GM23248 (cell line): ENCODE measurements at regions not wholly inside any gene's neighbourhood (a gene's known extent, or its start where the extent isn't known, plus 50 kb on each side); places are given as distances from the start of the nearest gene placed in this dataset.

Experiments used
- DNase-seq: peaks from one replicate; pipeline ENCODE4 v3.0.0-alpha.2; 2015
- H2AFZ ChIP-seq: fragments of 200-600 bp; sonication (generic); 2 replicates; pipeline ENCODE4 v1.6.1; 2016; ENCODE audit warnings: antibody characterized with exemption
- H3F3A ChIP-seq: fragments of 200-600 bp; sonication (generic); 2 replicates; pipeline ENCODE4 v1.6.1; 2016; ENCODE audit warnings: mild to moderate bottlenecking, antibody characterized with exemption, mixed run types; ENCODE audit not compliant: insufficient read depth
- H3K27ac ChIP-seq: fragments of 200-600 bp; sonication (generic); 2 replicates; pipeline ENCODE4 v1.5.1; 2016; ENCODE audit warnings: mild to moderate bottlenecking
- H3K27me3 ChIP-seq: fragments of 200-600 bp; sonication (generic); replicated peaks from 2 replicates; pipeline ENCODE4 v1.6.1; 2016; ENCODE audit warnings: mild to moderate bottlenecking; ENCODE audit not compliant: insufficient read depth
- H3K36me3 ChIP-seq: fragments of 200-600 bp; sonication (generic); 2 replicates; pipeline ENCODE4 v1.6.1; 2016; ENCODE audit warnings: low read depth, mild to moderate bottlenecking
- H3K4me1 ChIP-seq: fragments of 200-600 bp; sonication (generic); 2 replicates; pipeline ENCODE4 v1.6.1; 2016; ENCODE audit warnings: mild to moderate bottlenecking; ENCODE audit not compliant: insufficient read depth
- H3K4me2 ChIP-seq: fragments of 200-600 bp; sonication (generic); one replicate; pipeline ENCODE4 v1.6.1; 2016; ENCODE audit warnings: mild to moderate bottlenecking; ENCODE audit not compliant: unreplicated experiment
- H3K4me3 ChIP-seq: fragments of 200-600 bp; sonication (generic); 2 replicates; pipeline ENCODE4 v1.5.1; 2016; ENCODE audit warnings: mild to moderate bottlenecking
- H3K79me2 ChIP-seq: fragments of 200-600 bp; sonication (generic); 2 replicates; pipeline ENCODE4 v1.6.1; 2016; ENCODE audit warnings: mild to moderate bottlenecking; ENCODE audit not compliant: insufficient read depth
- H3K9ac ChIP-seq: fragments of 200-600 bp; sonication (generic); 2 replicates; pipeline ENCODE4 v1.6.1; 2016; ENCODE audit warnings: mild to moderate bottlenecking
- H3K9me2 ChIP-seq: fragments of 200-600 bp; sonication (generic); 2 replicates; pipeline ENCODE4 v1.6.1; 2016; ENCODE audit warnings: mixed run types, mild to moderate bottlenecking, moderate library complexity; ENCODE audit not compliant: insufficient read depth
- H3K9me3 ChIP-seq: fragments of 200-600 bp; sonication (generic); one replicate; pipeline ENCODE4 v1.6.1; 2017; ENCODE audit warnings: low read depth
- H4K20me1 ChIP-seq: fragments of 200-600 bp; sonication (generic); 2 replicates; pipeline ENCODE4 v1.6.0; 2016; ENCODE audit not compliant: insufficient read depth
- EZH2 ChIP-seq: fragments of 200-600 bp; sonication (generic); IDR thresholded peaks from 2 replicates; pipeline ENCODE4 v1.6.1; 2018; ENCODE audit warnings: antibody characterized with exemption, mild to moderate bottlenecking; ENCODE audit not compliant: insufficient read depth, poor library complexity, severe bottlenecking
- EZH2phosphoT487 ChIP-seq: fragments of 200-600 bp; sonication (generic); IDR thresholded peaks from 2 replicates; pipeline ENCODE4 v1.6.1; 2018; ENCODE audit warnings: antibody characterized with exemption, moderate library complexity, mild to moderate bottlenecking, low read depth; ENCODE audit not compliant: insufficient read depth
- WGBS, 2 experiments: methylation state at CpG; one replicate each; pipeline ENCODE4 v1.1.6; 2015 to 2017; ENCODE audit warnings: low lambda C conversion rate in 2 of 2, low coverage in 1 of 2; ENCODE audit errors: missing lambda C conversion rate in 2 of 2; 5-methylcytosine and 5-hydroxymethylcytosine counted together
- in situ Hi-C: fragments of 300-500 bp; cut with MboI; formaldehyde crosslinking; loops from 2 replicates; pipeline ENCODE4 v1.15.0; 2020

DNA sequence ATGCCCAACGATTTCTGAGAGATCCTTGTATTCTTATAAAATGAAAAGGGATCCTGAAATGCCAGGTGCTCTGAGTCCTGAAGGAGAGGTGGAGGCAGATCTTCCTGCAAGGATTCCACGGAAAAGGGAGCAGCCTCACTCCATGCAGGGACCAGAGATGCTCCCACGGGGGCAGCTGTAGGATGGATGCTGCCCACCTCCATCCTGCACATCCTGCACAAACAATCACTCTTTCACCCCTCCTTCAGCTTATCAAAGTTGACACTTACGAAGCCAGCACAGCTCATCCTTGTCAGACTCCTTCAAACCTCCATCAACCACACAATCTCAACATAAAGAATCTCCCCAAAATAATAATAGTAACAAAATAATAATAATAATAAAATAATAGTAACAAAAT, 119.1 kb downstream of the GGTLC2 start:
- no peaks in the 10 kb centered on the region for H3K36me3 ChIP-seq
- H2AFZ ChIP-seq, result no peak overlapping the region
- no peaks in the 10 kb centered on the region for H3F3A ChIP-seq
- no peaks in the 10 kb centered on the region for H3K79me2 ChIP-seq
- no peak overlapping the region for H3K27ac ChIP-seq
- H3K4me3 ChIP-seq, result no peak overlapping the region
- H3K27me3 ChIP-seq, result peaks cover 15% of the 10 kb centered on the region; the same call in 1 of the 2 replicates
- no peak for TF ChIP-seq EZH2phosphoT487
- TF ChIP-seq EZH2, result no peak
- 21 to 24% methylated on average over 4 of the region's 4 CpGs for WGBS, 2 experiments
- H3K4me1 ChIP-seq, result no peaks in the 10 kb centered on the region
- no peak overlapping the region for H3K9ac ChIP-seq
- no peaks in the 10 kb centered on the region for H3K9me2 ChIP-seq
- H4K20me1 ChIP-seq, result no peaks in the 10 kb centered on the region
- in situ Hi-C loops, result no loop called here
- H3K9me3 ChIP-seq, result no peaks in the 10 kb centered on the region
- H3K4me2 ChIP-seq, result no peak overlapping the region
- DNase-seq, result no peak

DNA sequence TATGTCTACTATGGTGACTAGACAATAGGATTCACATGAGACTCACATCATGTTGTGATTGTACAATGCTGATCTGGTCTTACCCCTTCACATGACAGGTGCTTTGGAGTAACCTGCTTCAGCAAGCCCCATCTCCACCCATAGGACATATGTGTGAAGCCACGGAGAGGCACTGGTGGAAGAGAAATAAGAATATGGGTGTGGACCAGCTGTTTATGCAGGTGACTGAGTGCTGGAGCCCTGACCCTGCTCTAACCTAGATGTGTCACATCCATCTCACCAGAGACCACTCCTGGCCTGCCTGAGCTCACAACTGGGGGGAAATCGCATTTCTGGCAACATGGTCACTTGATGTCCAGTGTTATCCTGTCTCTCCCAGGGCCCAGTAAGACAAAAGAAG, 119.7 kb downstream of the GGTLC2 start:
- H2AFZ ChIP-seq, result no peak overlapping the region
- no peaks in the 10 kb centered on the region for H3F3A ChIP-seq
- WGBS, 2 experiments, result 6 to 16% methylated on average over 1 to 2 of the region's 2 CpGs
- H3K9me3 ChIP-seq, result no peaks in the 10 kb centered on the region
- H3K27ac ChIP-seq, result no peak overlapping the region
- no peak for DNase-seq
- no peaks in the 10 kb centered on the region for H3K9me2 ChIP-seq
- no peak for TF ChIP-seq EZH2phosphoT487
- TF ChIP-seq EZH2, result no peak
- no peaks in the 10 kb centered on the region for H3K79me2 ChIP-seq
- in situ Hi-C loops, result no loop called here
- no peak overlapping the region for H3K9ac ChIP-seq
- peaks cover 17% of the 10 kb centered on the region for H3K27me3 ChIP-seq
- H3K4me3 ChIP-seq, result no peak overlapping the region
- H3K4me1 ChIP-seq, result no peaks in the 10 kb centered on the region
- no peak overlapping the region for H3K4me2 ChIP-seq
- no peaks in the 10 kb centered on the region for H3K36me3 ChIP-seq
- no peaks in the 10 kb centered on the region for H4K20me1 ChIP-seq

DNA sequence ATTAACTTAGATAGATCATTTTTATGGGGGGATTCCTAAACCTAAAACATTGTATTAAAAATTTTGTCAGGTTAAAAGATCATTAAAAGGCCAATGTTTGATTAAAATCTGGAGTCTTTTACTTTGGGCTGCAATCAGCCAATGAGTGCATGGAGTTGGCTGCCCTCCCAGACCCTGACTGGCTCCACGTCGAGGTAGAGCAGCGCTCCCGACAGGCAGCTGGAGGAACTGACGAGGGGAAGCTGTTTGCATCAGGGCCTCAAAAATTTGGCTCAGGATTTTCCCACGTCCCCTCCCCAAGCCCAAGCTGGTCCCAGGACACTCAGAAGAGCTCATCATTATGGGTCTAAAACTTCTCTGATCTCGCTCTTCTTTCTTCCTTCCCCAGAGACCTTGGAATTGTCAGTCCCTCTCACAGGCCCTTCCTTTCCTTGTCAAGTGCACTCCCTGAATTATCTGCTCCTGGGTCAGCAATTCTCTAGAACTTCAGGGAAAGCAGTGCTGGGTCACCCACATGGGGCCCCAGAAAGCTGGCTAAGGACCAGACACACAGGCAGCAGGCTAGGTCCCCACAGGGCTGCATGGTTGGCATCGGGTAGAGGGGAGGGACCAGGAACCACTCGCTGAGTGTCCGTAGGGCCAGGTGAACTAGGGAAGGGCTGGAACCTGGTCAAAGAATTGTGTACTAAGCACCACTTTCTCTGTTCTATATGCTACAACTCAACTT, 119.6 kb upstream of the IGLL5 start:
- no peaks in the 10 kb centered on the region for H3K9me2 ChIP-seq
- H3K4me1 ChIP-seq, result no peaks in the 10 kb centered on the region
- in situ Hi-C loops, result no loop called here
- H3F3A ChIP-seq, result no peaks in the 10 kb centered on the region
- no peak for TF ChIP-seq EZH2phosphoT487
- TF ChIP-seq EZH2, result no peak
- no peak overlapping the region for H3K4me3 ChIP-seq
- H3K27me3 ChIP-seq, result peaks cover 17% of the 10 kb centered on the region
- H2AFZ ChIP-seq, result no peak overlapping the region
- H3K36me3 ChIP-seq, result no peaks in the 10 kb centered on the region
- H3K79me2 ChIP-seq, result no peaks in the 10 kb centered on the region
- no peaks in the 10 kb centered on the region for H4K20me1 ChIP-seq
- 30 to 31% methylated on average over 10 of the region's 10 CpGs for WGBS, 2 experiments
- no peak overlapping the region for H3K4me2 ChIP-seq
- H3K9me3 ChIP-seq, result no peaks in the 10 kb centered on the region
- peak; percentile 53 for DNase-seq
- no peak overlapping the region for H3K27ac ChIP-seq
- H3K9ac ChIP-seq, result no peak overlapping the region

DNA sequence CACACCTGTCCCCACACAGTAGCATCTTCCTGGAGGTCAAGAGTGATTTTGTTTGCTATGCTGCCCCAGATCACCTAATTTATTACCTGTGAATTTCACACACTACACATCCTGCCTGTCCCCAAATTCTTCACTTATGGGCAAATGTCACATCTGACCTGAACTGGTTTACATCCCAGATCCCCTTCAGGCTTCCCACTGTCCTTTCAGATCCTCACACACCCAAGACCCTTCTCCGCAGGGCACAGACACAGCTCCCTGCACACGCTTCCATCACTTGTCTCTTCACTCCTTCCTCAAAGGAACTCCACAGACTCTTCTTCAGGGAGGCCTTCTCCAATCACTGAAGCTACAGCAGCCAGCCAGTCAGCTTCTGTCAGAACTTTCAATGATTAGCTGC, 118.7 kb upstream of the IGLL5 start:
- H4K20me1 ChIP-seq, result no peaks in the 10 kb centered on the region
- H3K9ac ChIP-seq, result no peak overlapping the region
- no peaks in the 10 kb centered on the region for H3K4me1 ChIP-seq
- no peaks in the 10 kb centered on the region for H3K9me2 ChIP-seq
- in situ Hi-C loops, result no loop called here
- H3K27ac ChIP-seq, result no peak overlapping the region
- WGBS, 2 experiments, result 34 to 59% methylated on average over 2 of the region's 2 CpGs
- H2AFZ ChIP-seq, result no peak overlapping the region
- no peak for DNase-seq
- no peak overlapping the region for H3K4me2 ChIP-seq
- H3K27me3 ChIP-seq, result peaks cover 17% of the 10 kb centered on the region
- no peaks in the 10 kb centered on the region for H3K9me3 ChIP-seq
- no peaks in the 10 kb centered on the region for H3F3A ChIP-seq
- H3K4me3 ChIP-seq, result no peak overlapping the region
- TF ChIP-seq EZH2phosphoT487 (no peak), EZH2 (no peak)
- no peaks in the 10 kb centered on the region for H3K79me2 ChIP-seq
- no peaks in the 10 kb centered on the region for H3K36me3 ChIP-seq
